ENCODE measurements at regions not wholly inside any gene's neighbourhood (a gene's known extent, or its start where the extent isn't known, plus 50 kb on each side); places are given as distances from the start of the nearest gene placed in this dataset.
"Not testable (repeated sequence)": the region's sequence is repeated elsewhere in the genome, so short reads cannot be mapped to it uniquely, and the experiment has no call there.

DNA sequence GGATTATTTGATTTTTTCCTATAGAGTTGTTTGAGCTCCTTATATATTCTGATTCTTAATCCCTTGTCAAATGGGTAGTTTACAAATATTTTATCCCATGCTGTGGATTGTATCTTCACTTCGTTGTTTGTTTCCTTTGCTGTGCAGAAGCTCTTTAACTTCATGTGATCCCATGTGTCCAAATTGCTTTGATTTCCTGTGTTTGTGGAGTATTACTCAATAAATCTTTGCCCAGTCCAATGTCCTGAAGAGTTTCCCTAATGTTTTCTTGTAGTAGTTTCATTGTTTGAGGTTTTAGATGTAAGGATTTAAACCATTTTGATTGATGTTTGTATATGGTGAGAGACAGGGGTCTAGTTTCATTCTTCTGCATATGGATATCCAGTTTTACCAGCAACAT lies 143.7 kb upstream of the HTR1E start:
- Mint-ChIP-seq H3K27ac (no peak overlapping the region), H3K4me1 (ENCODE audit: low read depth) (no peaks in the 10 kb centered on the region), H3K9me3 (peaks cover 3% of the 10 kb centered on the region), H3K27me3 (no peaks in the 10 kb centered on the region), H3K4me3 (no peak overlapping the region), H3K36me3 (no peaks in the 10 kb centered on the region)
- POLR2A ChIA-PET = no interaction called here
- no peak for DNase-seq
- CTCF ChIA-PET = no interaction called here
- intact Hi-C loops (cut with micrococcal nuclease) = no loop called here

DNA sequence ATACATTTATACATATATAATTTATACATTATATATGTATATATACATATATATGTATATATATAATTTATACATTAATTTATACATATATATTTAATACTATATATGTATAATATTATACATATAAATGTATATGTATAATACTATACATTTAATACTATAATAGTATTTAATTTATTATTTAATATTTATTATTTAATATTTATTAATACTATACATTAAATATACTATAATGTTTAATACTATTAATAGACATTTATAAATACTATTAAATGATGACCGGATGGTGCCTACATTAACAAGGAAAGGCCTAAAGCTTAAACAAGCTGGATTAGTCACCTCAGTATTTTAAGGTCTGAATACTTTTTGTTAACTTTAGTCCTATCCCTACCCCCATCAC lies 145.9 kb upstream of the HTR1E start:
- ChIA-PET CTCF (no interaction called here), POLR2A (no interaction called here)
- H3K9me3 Mint-ChIP-seq = no peaks in the 10 kb centered on the region
- no peak overlapping the region for H3K27ac Mint-ChIP-seq
- intact Hi-C loops (cut with micrococcal nuclease) = no loop called here
- no peaks in the 10 kb centered on the region for H3K4me1 Mint-ChIP-seq (ENCODE audit: low read depth)
- no peaks in the 10 kb centered on the region for H3K36me3 Mint-ChIP-seq
- DNase-seq = no peak
- H3K4me3 Mint-ChIP-seq = no peak overlapping the region
- H3K27me3 Mint-ChIP-seq = no peaks in the 10 kb centered on the region

DNA sequence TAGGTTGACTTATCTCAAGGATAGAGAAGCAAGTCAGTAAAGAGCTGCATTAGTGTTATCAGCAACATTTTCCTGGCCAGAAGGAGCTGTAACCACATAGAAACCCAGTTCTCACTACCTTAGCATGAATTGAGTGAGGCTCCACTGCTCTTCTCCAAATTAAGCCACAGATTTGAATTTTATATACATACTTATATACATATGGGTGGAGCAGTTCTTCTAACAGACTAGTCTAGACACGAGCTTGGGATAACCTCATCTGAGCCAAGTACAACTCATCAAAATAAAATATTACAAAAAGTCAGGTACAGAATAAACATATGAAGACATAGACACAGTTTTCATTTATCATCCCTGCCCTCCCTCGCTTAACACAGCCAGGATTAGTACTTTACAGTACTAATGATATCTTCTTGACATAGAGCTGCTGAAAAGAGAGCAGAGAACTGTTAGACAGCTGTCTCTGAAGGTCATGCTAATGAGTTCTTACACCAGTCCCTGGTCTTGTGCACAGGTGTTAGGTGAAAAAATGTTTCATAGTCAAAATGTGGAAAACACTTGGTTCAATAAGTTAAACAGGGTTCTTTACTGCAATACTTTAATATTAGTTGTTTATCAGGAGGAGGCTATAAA lies 147.4 kb upstream of the HTR1E start:
- Mint-ChIP-seq H3K4me3 (no peak overlapping the region), H3K9me3 (no peaks in the 10 kb centered on the region), H3K27me3 (no peaks in the 10 kb centered on the region), H3K36me3 (no peaks in the 10 kb centered on the region), H3K27ac (no peak overlapping the region), H3K4me1 (ENCODE audit: low read depth) (no peaks in the 10 kb centered on the region)
- ChIA-PET CTCF (interaction anchor here (0.8 kb wide), 1 partner anchor 9 kb away, joined by 3 read pairs; no protein-coding TSS in a partner anchor), POLR2A (no interaction called here)
- intact Hi-C loops (cut with micrococcal nuclease) = no loop called here
- DNase-seq = no peak

DNA sequence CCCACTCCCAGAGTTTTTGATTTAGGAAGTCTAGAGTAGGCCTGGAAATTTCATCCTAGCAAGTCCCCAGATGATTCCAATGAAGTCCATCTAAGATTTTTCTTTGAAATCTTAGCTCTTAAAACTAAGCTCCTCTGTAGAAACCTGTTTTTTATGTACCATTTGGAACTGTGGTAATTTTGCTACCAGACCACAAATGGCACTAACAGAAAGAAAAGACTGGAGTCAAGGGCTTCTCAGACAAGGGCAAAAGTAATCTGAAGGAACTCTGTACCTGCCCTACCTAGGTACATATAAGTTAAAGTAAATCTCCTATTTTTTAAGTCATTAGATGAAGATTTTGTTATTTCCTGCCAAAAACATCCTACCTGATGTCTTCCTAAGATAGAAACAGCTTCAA lies 155.0 kb upstream of the HTR1E start:
- ChIA-PET POLR2A (no interaction called here), CTCF (no interaction called here)
- no peak overlapping the region for H3K27ac Mint-ChIP-seq
- H3K36me3 Mint-ChIP-seq = no peaks in the 10 kb centered on the region
- intact Hi-C loops (cut with micrococcal nuclease) = no loop called here
- DNase-seq = no peak
- no peaks in the 10 kb centered on the region for H3K4me1 Mint-ChIP-seq (ENCODE audit: low read depth)
- no peaks in the 10 kb centered on the region for H3K9me3 Mint-ChIP-seq
- H3K4me3 Mint-ChIP-seq = no peak overlapping the region
- H3K27me3 Mint-ChIP-seq = no peaks in the 10 kb centered on the region

DNA sequence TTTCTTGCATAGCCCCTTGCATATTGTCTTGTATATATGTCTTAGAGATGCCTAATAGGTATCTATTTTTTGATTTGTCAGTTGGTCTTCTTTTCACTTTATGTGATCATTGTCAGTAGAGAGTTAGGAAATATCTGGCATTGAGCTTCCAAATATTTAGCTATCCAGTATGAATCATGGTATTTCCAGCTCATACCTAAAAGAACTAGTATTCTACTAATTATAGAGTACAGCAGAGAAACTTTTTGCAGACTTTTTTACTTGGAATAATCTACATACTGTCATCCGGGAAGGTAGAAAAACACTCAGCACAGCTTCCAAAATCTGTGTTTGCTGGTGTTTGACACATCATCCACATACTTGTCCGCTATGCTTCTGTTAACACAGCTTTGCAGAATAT lies 156.4 kb upstream of the HTR1E start:
- intact Hi-C loops (cut with micrococcal nuclease) = no loop called here
- H3K4me1 Mint-ChIP-seq (ENCODE audit: low read depth) = no peaks in the 10 kb centered on the region
- no peaks in the 10 kb centered on the region for H3K27me3 Mint-ChIP-seq
- H3K9me3 Mint-ChIP-seq = no peaks in the 10 kb centered on the region
- ChIA-PET POLR2A (no interaction called here), CTCF (interaction anchor here (0.6 to 1.4 kb wide), 2 partner anchors 9 to 1022 kb away, joined by 3 read pairs; no protein-coding TSS in a partner anchor)
- H3K4me3 Mint-ChIP-seq = no peak overlapping the region
- no peaks in the 10 kb centered on the region for H3K36me3 Mint-ChIP-seq
- no peak overlapping the region for H3K27ac Mint-ChIP-seq
- no peak for DNase-seq

DNA sequence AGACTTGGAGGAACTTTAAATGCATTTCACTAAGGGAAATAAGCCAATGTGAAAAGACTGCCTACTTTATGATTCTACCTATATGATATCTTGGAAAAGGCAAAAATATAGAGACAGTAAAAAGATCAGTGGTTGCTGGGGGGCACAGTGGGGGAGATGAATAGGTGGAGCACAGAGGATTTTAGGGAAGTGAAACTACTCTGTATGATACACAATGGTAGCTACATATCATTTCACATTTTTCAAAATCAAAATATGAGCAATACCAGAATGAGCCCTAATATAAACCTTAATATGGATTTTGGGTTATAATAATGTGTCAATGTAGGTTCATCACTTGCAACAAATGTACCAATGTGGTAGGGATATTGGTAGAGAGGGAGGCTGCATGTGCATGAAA lies 161.4 kb upstream of the HTR1E start:
- peaks cover 2% of the 10 kb centered on the region for H3K9me3 Mint-ChIP-seq
- H3K27me3 Mint-ChIP-seq = no peaks in the 10 kb centered on the region
- no peaks in the 10 kb centered on the region for H3K36me3 Mint-ChIP-seq
- ChIA-PET POLR2A (no interaction called here), CTCF (no interaction called here)
- DNase-seq = no peak
- no peaks in the 10 kb centered on the region for H3K4me1 Mint-ChIP-seq (ENCODE audit: low read depth)
- no peak overlapping the region for H3K27ac Mint-ChIP-seq
- intact Hi-C loops (cut with micrococcal nuclease) = no loop called here
- no peak overlapping the region for H3K4me3 Mint-ChIP-seq

DNA sequence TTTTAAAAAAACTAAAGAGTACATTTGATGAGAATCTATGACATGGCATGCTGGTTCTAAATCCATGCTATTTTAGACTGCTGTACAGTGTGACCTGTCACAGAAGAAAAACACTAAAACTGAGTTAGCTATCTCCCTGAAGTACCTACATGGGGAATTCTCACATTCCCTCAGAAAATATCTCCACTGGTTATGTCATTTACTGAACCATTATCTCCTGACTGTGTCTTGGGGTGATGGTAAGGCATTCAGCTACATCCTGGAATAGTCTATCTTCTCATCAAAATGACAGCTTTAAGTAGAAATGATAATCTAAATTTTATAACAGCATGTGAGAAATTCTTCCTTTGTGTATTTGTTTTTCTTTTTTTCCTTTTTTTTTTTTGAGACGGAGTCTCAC lies 172.1 kb upstream of the HTR1E start:
- POLR2A ChIA-PET = no interaction called here
- Mint-ChIP-seq H3K27ac (no peak overlapping the region), H3K36me3 (no peaks in the 10 kb centered on the region), H3K4me3 (no peak overlapping the region), H3K27me3 (no peaks in the 10 kb centered on the region), H3K4me1 (ENCODE audit: low read depth) (no peaks in the 10 kb centered on the region), H3K9me3 (peaks cover 10% of the 10 kb centered on the region)
- no peak for DNase-seq
- intact Hi-C loops (cut with micrococcal nuclease) = no loop called here
- CTCF ChIA-PET = no interaction called here

DNA sequence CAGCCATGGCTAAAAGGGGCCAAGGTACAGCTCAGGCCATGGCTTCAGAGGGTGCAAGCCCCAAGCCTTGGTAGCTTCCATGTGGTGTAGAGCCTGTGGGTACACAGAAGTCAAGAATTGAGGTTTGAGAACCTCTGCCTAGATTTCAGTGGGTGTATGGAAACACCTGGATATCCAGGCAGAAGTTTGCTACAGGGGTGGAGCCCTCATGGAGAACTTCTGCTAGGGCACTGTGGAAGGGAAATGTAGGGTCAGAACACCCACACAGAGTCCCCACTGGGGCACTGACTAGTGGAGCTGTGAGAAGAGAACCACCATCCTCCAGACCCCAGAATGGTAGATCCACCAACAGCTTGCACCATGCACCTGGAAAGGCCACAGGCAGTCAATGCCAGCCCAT lies 177.4 kb upstream of the HTR1E start:
- H3K27me3 Mint-ChIP-seq; intact Hi-C loops (cut with micrococcal nuclease); H3K4me3 Mint-ChIP-seq; H3K4me1 Mint-ChIP-seq (ENCODE audit: low read depth); H3K36me3 Mint-ChIP-seq; DNase-seq; POLR2A ChIA-PET; CTCF ChIA-PET; H3K27ac Mint-ChIP-seq: not testable (repeated sequence)
- peaks cover 13% of the 10 kb centered on the region for H3K9me3 Mint-ChIP-seq

DNA sequence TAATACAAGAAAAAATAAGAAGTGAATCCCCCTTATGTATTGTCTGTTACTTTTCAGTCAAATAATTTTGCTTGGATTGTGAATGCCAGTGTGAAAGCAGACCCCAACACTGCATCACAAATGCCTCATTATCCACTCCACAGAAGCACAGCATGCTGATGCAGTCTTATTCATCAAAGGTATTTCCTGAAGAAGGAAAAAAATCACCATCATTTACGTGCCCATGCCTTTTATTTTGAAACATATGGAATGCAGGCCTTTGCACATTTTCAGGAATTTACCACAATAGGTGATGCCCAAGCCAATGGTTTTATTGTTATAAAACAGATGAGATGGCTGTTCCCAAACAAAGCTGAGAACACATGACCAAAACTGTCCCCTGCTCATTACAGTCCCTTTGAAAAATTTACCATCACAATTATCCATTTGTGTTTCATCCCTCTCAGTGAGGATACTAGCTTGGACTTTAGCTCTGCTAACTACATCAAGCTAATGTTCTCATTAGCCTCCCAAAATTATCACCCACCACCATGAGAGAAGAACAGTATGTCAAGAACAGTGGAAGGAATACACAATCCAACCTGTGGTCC lies 180.6 kb upstream of the HTR1E start:
- intact Hi-C loops (cut with micrococcal nuclease) = no loop called here

DNA sequence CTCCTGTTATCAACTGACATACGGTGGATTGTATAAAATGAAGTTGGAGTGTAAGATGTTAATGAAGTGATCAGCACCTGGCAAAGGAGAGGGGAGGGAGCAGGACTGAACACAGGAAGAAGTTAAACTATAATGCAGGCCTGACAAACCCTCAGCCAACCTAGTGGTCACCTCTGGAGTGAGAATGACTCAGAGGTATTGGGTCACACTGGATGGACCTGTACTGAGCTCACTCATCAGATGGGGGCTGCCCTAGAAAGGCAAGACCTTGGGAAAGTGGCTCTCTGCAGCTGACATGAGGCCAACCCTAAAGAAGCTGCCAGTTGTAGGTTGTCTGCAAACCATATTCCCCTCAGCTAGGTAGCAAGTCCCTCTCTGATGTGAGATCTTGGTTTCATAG lies 193.3 kb upstream of the HTR1E start:
- Mint-ChIP-seq H3K27me3 (no peaks in the 10 kb centered on the region), H3K4me1 (ENCODE audit: low read depth) (no peaks in the 10 kb centered on the region), H3K27ac (no peak overlapping the region), H3K9me3 (no peaks in the 10 kb centered on the region), H3K4me3 (no peak overlapping the region), H3K36me3 (no peaks in the 10 kb centered on the region)
- ChIA-PET CTCF (no interaction called here), POLR2A (no interaction called here)
- DNase-seq = no peak
- intact Hi-C loops (cut with micrococcal nuclease) = no loop called here

More for the DNA sequence above, 180.6 kb upstream of the HTR1E start:
- peaks cover 10% of the 10 kb centered on the region for H3K9me3 Mint-ChIP-seq
- H3K4me3 Mint-ChIP-seq = no peak overlapping the region
- no peaks in the 10 kb centered on the region for H3K36me3 Mint-ChIP-seq
- ChIA-PET CTCF (no interaction called here), POLR2A (no interaction called here)
- H3K27me3 Mint-ChIP-seq = no peaks in the 10 kb centered on the region
- H3K4me1 Mint-ChIP-seq (ENCODE audit: low read depth) = no peaks in the 10 kb centered on the region
- no peak for DNase-seq
- no peak overlapping the region for H3K27ac Mint-ChIP-seq

DNA sequence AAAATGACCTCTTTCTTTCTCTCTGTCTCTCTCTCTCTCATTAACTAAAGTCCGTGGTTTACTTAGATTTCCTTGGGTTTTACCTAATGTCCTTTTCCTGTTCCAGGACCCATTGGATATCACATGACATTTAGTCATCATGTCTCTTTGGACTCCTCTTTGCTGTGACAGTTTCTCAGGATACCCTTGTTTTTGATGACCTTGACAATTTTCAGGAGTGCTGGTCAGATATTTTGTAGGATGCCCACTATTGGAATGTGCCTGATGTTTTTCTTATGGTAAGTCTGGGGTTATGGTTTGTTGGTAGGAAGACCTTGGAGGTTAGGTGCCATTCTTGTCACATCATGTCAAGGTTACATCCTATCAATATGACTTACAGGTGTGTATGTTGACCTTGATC lies 199.2 kb upstream of the HTR1E start:
- H3K4me3 Mint-ChIP-seq = no peak overlapping the region
- DNase-seq = no peak
- no peaks in the 10 kb centered on the region for H3K4me1 Mint-ChIP-seq (ENCODE audit: low read depth)
- ChIA-PET POLR2A (no interaction called here), CTCF (no interaction called here)
- no peaks in the 10 kb centered on the region for H3K36me3 Mint-ChIP-seq
- H3K27ac Mint-ChIP-seq = no peak overlapping the region
- peaks cover 9% of the 10 kb centered on the region for H3K9me3 Mint-ChIP-seq
- intact Hi-C loops (cut with micrococcal nuclease) = no loop called here
- no peaks in the 10 kb centered on the region for H3K27me3 Mint-ChIP-seq

DNA sequence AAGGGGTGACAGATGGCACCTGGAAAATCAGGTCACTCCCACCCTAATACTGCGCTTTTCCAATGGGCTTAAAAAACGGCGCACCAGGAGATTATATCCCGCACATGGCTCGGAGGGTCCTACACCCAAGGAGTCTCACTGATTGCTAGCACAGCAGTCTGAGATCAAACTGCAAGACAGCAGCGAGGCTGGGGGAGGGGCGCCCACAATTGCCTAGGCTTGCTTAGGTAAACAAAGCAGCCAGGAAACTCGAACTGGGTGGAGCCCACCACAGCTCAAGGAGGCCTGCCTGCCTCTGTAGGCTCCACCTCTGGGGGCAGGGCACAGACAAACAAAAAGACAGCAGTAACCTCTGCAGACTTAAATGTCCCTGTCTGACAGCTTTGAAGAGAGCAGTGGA lies 205.7 kb upstream of the HTR1E start:
- CTCF ChIA-PET; H3K4me3 Mint-ChIP-seq; H3K36me3 Mint-ChIP-seq; POLR2A ChIA-PET; H3K27ac Mint-ChIP-seq; intact Hi-C loops (cut with micrococcal nuclease); H3K4me1 Mint-ChIP-seq (ENCODE audit: low read depth); DNase-seq; H3K27me3 Mint-ChIP-seq: not testable (repeated sequence)
- peaks cover 18% of the 10 kb centered on the region for H3K9me3 Mint-ChIP-seq

DNA sequence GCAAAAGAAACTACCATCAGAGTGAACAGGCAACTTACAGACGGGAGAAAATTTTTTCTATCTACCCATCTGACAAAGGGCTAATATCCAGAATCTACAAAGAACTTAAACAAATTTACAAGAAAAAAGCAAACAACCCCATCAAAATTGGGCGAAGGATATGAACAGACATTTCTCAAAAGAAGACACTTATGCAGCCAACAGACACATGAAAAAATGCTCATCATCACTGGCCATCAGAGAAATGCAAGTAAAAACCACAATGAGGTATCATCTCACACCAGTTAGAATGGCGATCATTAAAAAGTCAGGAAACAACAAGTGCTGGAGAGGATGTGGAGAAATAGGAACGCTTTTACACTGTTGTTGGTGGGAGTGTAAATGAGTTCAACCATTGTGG lies 206.6 kb upstream of the HTR1E start:
- H3K36me3 Mint-ChIP-seq; H3K4me3 Mint-ChIP-seq; DNase-seq; intact Hi-C loops (cut with micrococcal nuclease); CTCF ChIA-PET; H3K27me3 Mint-ChIP-seq; H3K27ac Mint-ChIP-seq; POLR2A ChIA-PET; H3K4me1 Mint-ChIP-seq (ENCODE audit: low read depth): not testable (repeated sequence)
- peaks cover 18% of the 10 kb centered on the region for H3K9me3 Mint-ChIP-seq
